KBM-7 (cell line): ENCODE measurements at regions not wholly inside any gene's neighbourhood (a gene's known extent, or its start where the extent isn't known, plus 50 kb on each side); places are given as distances from the start of the nearest gene placed in this dataset.
A peak's percentile ranks its signal among the peaks of the same experiment; 100 is the strongest.

ENCODE experiments used
- DNase-seq: peaks from one replicate; pipeline ENCODE4 v3.0.0-alpha.2; 2015
- in situ Hi-C: fragments of 300-500 bp; cut with MboI; formaldehyde crosslinking; loops from 2 replicates; pipeline ENCODE4 v1.14.3; 2020; ENCODE audit warnings: low sequenced_read_pairs, low pct_unique_long_range_greater_than_20kb, mixed read lengths

GRCh38 chr2:59713577-59713976, 839.9 kb downstream of the BCL11A start:
- DNase-seq: no peak
- in situ Hi-C loops: no loop called here

- in situ Hi-C loops: no loop called here
- DNase-seq: no peak
Observed at GRCh38 chr2:59711121-59711520, 842.3 kb downstream of the BCL11A start.

DNA sequence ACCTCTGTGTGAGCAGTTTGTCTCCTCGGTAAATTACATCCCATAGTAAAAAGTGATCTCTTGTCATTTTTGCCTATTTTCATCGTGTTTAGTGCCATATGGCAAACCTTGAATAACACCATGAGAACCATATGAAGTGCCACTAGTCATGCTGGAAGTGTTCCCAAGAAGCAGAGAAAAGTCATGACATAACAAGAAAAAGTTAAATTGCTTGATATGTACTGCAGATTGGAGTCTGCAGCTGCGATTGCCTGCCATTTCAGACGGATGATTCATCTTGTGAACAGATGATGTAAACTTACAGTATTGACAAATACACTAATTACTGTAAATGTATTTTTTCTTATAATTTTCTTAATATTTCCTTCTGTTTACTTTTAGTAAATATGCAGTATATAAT, 846.7 kb downstream of the BCL11A start:
- in situ Hi-C loops: no loop called here
- DNase-seq: no peak

- DNase-seq: no peak
- in situ Hi-C loops: no loop called here
Observed at GRCh38 chr2:59703796-59704195, 849.7 kb downstream of the BCL11A start.

GRCh38 chr2:59702026-59702425, 851.4 kb downstream of the BCL11A start:
- DNase-seq: no peak
- in situ Hi-C loops: no loop called here

GRCh38 chr2:59701271-59701994, 852.0 kb downstream of the BCL11A start:
- DNase-seq: no peak
- in situ Hi-C loops: no loop called here

GRCh38 chr2:59694176-59694575, 859.3 kb downstream of the BCL11A start:
- no peak for DNase-seq
- in situ Hi-C loops: no loop called here

DNA sequence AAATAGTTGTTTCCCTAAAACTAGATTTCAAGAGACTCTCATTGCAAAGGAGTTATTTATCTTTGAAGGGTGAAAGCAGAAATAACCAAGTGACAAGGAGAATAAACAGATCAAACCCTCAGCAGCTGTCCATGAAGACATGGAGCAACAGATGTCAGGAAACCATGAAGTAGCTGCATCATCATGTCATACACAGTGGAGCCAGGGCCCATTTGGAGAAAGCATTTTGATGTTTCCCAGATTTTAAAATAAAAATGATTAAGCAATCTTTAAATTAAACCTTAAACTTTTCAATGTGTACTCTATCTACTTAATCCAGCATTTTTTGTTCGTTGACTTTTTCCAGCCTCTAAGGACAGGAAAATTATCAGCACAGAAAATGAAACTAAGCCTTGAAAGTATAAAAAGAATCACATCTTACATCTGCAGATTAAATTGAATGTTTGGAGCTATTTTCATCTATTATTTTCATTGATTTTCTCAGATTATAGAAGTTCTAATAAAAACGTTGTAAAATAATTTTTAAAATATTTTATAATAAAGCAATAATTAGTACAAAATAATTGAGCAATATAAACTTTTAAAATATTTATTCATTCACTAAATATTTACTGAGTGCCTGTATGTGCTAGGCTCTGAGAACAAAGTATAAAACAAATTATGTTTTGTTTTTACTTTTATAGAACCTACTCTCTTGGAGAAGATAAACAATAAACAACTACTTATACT, 860.1 kb downstream of the BCL11A start:
- in situ Hi-C loops: no loop called here
- DNase-seq: no peak

DNA sequence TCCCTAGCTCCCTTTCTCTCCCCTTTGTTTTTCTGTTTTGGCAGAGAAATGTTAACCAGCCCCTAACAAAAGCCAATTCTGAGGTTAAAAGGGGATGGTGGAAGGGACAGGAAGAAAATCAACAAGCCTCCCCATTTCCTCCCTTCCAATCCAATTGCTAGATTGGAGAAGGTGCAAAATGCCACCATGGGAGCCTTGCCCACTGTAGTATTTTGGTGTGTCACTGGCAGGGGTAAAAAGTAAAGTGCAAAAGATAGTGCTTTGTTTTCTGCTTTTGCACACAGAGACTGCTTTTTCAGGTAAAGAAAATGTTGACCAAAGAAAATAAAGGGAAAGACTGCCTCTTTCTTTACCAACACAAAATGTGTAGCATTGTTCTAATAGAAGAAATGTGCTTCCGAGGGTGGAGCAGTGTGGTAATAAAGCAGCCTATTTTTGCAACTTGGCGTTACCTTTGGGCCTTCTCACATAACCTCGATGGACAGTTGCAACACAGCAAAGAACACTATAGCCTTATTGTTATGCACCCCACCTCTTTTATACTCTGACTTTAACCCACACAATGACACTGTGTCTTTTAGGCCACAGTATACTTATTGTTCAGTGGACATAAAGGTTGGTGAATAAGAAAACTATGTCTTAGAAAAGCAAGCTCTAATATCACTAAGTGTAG, 861.8 kb downstream of the BCL11A start:
- in situ Hi-C loops: no loop called here
- DNase-seq: no peak

DNA sequence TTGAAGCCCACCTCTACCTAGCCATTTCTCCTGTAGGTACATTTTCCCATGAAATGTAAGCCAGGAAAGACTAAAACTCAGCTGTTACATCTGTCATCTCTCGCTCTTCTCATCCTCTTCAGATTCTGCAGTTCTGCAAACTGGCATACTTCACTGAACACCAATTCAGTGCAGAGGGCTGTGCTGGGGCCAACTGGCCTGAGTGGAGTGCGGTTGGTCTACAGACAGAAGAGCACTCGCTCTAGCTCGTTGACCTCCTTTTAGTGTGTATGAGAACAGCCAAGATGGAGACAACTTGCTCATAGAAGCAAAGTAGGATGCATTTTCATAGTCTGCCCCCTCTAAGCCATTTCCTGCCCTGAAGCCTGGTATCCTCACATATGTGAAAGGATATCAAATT, 862.6 kb downstream of the BCL11A start:
- in situ Hi-C loops: no loop called here
- DNase-seq: no peak

GRCh38 chr2:59684771-59685166, 868.7 kb downstream of the BCL11A start:
- in situ Hi-C loops: no loop called here

DNA sequence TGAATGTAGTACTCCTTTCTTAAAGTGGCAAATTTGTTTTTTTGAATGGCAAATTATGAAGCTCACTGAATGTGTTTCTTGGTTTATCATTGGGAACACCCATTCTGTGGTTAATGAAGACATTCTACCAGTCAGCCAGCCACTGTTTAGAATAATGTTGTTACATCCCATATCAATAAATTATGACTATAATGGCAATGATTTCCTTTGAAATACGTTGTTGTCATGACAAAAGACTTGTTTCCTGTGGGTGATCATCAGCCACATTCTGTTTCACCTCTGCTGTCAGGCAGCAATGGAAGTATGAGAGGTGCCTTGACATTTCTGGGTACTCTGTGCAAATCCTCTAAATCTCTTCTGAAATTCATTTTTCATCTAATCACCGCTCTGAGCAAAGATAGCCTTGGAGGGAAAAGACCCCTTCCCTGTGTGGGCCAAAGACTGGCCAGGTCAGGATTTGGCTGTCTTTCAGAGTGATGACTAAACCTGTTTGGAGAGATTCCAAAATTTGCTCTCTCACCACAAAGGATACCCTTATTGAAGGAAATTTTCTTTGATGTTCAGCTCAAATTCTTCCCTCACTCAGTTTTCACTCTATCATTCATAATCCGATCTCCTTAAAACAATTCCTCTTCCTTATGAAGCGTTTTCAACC, 869.2 kb downstream of the BCL11A start:
- no peak for DNase-seq

More at GRCh38 chr2:59684771-59685166, 868.7 kb downstream of the BCL11A start:
- DNase-seq: no peak

DNA sequence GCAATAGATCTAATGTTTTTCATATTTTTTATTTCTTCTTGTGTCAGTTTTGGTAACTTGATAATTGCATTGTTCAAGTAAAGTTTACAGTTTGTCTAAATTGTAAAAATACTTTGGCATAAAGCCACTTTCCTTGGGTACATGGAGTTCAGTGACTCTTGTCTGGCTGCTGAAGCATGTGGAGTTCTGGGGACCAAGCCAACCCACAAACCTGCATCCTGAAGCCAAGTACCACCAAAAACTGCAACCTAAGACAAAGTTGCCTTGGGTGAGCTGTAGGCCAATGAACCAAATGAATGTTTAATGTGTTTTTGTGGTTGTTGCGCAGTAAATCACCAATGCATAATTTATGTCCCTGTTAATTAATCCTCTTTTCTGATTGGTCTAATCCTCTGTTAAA, 872.6 kb downstream of the BCL11A start:
- in situ Hi-C loops: no loop called here
- DNase-seq: no peak

More for the DNA sequence above, 869.2 kb downstream of the BCL11A start:
- in situ Hi-C loops: no loop called here

DNA sequence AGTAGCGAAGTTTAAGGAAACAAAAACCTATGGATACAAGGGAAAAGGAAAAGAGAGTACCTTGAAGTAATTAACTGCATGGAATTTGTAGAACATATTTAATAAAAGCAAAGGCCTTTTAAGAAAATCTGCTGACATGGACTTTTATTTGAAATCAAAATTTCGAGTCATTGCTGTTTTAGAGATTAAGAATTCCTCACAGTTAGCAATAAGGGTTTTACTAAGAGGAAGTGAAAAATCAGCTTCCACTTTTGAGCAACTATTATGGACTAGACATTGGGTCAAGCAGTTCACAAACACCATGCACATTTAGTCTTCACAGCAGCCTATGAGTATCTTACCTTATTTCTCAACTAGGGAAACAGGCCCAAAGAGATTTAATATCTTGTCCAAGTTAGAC, 876.3 kb downstream of the BCL11A start:
- peak; percentile 12 for DNase-seq

GRCh38 chr2:59674100-59674499, 879.4 kb downstream of the BCL11A start:
- DNase-seq: no peak
- in situ Hi-C loops: no loop called here

More for the DNA sequence above, 876.3 kb downstream of the BCL11A start:
- in situ Hi-C loops: no loop called here

DNA sequence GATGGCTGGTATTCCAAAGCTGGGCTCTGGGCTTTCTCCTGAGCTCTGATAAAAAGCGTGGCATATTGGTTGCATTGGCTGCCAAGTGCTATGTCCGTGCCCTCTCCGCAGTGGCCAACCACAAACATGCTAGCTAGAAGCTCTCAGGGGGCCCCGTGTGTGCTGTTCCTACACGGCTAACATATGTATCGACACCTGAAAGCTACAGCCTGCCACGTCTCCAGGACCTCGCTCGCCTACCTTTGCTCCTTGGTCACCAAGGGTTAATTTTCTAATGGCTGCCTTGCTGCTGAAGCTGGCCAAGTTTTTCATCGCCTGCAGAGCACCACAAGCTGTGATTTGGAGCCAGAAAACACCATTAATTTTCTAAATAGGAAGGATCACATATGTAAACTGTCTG, 888.4 kb downstream of the BCL11A start:
- in situ Hi-C loops: no loop called here
- no peak for DNase-seq

DNA sequence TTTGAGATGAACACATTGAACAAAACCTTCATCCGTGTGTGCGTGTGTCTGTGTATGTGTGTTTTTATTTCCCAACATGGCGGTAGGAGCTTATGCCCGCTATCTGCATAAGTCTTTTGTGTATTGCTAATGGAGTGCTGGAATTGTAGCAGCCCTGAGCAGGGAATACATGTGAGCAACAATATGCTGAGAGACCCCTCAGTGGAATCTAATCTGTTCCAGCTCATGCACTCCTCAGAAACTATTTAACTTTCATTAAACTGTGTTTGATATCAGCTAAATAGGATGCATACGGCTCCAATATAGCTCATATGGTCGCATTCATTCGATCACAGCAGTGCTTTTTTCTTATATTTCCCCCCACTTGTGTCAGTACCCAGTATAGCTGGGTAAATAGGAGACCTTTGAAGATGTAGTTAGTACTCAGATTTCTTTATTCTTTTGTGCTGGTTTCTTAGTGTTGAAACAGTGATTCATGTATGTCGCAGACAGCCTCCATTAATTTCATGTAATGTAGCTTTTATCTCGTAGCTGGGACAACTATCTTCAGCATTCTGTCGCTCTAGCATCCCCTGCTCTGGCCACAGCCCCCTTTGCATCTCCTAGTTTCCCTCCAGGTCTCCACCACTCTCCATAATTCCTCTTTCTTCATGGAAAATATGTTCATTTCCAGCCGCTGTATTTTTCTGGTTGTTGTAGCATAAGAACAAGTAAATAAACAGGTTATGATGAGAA, 891.2 kb downstream of the BCL11A start:
- DNase-seq: no peak
- in situ Hi-C loops: no loop called here

DNA sequence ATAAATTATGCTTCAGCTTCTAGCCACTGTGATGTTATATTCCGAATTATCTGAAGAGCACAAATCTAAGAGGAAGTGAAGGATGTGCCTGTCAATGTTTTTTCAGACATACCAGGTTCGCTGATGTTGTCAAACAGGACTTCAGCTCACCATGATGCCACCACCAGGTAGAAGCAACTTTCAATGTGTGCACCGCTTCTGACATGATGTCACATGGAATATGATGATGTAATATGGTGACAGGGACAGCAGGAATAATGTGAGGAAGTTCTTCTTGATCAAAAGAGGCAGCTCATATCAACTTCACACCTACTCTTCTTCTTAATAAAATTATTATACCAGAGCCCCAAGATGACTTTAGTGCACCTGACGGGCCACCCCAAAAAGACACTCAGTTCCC, 893.2 kb downstream of the BCL11A start:
- DNase-seq: no peak
- in situ Hi-C loops: no loop called here
